HG02759 (cell line): ENCODE measurements at regions not wholly inside any gene's neighbourhood (a gene's known extent, or its start where the extent isn't known, plus 50 kb on each side); places are given as distances from the start of the nearest gene placed in this dataset.

Experiments used
- ATAC-seq: cut with Tn5 transposase; IDR thresholded peaks from one replicate; pipeline ENCODE4 v1.9.1; 2021; ENCODE audit warnings: mild to moderate bottlenecking, moderate library complexity; ENCODE audit not compliant: unreplicated experiment

DNA sequence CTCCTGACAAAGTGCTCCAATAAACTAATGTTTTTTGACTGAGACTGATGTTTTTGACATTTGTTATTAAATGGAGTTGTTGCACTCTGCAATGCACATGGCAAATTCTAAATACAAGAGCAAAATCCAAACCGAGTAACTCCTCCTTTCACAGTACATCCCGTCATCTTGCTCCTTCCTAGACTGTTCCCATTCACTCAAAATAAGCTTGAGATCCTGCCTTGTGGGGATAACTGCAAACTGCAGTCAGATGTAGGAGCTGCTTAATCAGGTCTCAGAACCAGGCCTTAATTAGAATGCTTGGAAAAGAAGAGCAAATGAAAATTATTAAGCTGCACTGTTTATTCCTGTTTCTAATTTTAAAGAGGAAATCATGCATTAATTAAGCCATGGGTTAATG lies 134.8 kb upstream of the SPRY2 start:
- no peak for ATAC-seq

DNA sequence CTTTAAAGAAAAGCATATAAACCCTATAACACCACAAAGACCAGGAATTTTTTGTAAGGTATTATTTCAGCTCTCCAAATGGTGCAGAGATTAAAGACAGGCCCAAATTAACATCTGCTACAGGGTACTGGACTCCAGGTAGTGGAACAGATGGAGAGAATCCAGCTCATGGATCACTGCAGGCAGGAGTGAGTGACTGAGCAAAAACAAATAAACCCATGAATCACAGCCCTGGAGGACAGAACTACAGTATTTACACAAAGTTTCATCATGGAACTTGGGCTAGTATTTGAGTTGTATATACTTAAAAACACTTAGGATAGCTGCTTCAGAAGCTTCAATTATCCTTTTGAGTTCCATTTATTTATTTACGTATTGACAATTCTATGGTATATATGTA lies 132.8 kb upstream of the SPRY2 start:
- no peak for ATAC-seq

DNA sequence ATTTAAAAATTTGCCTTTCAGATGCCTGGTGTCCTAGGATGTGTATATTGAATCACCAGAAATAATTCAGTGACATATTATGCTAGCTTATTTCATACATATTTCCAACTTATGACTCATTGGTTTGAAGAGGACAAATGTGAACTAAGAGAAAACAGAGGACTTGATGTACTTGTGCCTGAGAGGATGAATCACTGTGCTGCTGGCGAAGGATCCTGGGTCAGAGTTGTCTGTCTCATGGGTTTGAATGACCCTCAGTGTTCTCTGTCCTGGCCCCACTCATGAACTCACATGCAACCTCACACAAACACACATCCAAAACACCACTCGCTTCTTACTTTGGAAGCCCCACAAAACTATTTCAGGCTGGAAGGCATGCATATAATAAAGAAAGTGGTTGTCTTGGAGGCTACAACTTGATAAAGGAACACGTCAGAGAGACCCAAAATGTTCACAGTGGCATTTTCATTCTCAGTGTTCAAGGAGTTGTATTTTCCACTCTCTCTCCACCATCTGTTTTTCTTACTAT lies 129.0 kb upstream of the SPRY2 start:
- no peak for ATAC-seq

DNA sequence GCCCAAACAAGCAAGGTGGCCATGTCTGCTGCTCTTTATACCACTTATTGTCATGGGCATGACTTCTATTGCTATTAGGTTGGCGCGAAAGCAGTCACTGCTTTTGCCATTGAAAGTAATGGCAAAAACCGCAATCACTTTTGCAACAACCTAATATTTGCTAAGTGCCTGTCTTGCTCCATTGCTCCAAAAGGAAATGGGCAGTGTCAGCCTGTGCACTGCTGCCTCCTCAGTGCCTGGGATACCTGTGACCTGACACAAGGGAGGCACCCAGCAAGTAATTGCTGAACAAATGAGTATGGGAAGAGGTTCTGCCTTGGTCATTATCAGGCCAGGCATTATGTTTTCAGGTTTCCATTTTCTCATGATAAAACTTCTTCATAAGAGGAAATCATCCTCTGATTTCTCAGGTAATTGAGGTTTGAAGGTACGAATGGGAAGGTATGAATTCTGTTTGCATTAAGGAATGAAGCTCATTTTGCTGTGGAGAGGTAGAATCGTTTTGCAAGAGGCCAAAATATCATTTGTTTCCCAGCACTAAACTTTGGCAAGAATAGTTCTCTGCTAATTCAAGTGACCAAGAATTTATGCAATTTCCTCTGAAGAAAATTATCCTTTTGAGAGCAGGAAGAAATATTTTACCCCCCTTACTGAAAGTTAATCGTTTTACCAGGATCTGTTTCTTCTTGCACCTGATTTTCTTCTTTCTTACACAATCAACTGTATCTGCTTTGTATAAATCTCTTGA lies 128.4 kb upstream of the SPRY2 start:
- ATAC-seq, result no peak

DNA sequence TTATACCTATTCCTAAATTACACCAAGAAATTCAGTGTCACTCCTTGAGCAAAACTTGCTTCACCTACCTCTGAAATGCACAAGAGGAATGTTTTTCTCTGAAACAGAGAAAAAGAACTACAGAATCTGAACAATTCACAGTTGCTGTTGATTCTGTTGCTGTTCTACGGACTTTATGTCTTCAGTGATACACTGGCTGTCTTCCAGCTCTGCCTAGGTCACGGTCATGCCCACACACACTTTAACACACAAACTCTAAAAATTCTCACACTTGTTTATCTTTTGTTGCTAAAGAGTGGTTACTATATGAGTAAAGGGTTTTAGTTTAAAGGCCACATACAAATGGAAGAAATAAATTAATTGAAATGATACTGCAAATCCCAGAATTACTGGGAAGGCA lies 124.4 kb upstream of the SPRY2 start:
- ATAC-seq, result no peak

DNA sequence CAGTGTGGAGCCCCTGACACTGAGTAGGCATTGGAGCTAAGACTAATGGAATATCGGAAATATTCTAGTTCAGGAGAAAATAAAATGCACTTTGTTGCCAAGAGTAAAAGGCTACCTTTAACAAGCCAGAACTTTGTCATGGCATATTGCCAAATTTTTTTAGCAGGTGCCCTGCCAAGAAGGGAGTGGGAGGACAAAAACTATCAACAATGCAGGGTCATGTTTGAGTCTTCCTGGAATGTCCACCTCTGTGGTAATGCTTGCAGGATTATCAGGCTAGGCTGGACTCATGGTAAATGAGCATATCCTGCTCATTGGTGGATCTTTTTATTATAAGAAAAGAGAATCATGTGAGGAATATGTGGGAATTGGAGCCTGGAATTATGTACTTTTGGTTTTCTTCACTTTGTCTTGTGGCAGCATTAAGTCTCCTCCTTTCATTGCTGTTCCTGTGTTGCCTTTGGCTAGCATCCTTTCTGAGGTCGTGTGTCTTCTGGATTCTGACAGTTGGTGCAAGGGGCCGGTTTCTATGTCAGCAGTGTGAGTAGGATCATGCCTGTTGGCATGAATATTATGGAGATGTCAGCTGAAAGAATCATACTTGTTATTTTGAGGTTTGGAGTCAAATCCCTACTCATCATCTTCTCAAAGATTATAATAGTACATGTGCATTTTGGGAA lies 122.9 kb upstream of the SPRY2 start:
- ATAC-seq, result no peak

DNA sequence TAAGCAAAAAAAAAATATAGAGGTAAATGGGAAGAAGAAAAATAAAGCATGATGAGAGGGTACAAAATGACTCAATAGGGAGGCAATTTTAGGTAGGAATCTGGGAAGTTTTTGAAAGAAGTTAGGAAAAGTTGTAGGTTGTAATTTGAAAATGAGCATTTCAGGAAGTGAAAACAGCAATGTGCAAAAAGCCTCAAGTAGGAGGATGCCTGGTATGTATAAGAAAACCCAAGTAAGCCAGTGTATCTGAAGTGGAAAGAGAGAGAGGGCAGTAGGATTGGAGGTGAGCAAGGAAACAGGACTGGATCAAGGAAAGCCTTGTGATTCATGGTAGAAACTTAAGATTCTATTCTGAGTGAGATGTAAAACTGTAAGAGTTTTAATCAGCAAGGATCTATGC lies 121.6 kb upstream of the SPRY2 start:
- ATAC-seq, result no peak

DNA sequence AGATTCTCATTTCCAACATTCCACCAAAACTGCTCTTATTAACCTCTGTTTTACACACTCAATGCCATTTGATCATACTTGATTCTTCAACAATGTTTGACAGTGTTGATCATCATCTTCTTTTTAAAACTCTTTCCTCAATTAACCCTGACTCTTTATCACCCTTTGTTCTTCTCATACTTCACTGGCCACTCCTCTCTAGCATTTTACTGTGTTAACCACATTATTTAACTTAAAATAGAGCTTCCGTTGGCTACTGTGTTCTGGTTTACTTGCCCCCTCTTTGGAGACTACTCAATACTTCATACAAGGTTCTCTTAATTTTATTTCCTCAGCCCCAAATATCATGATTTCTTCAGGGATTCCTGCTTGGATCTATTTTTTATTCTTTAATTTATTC lies 121.1 kb upstream of the SPRY2 start:
- ATAC-seq, result no peak

DNA sequence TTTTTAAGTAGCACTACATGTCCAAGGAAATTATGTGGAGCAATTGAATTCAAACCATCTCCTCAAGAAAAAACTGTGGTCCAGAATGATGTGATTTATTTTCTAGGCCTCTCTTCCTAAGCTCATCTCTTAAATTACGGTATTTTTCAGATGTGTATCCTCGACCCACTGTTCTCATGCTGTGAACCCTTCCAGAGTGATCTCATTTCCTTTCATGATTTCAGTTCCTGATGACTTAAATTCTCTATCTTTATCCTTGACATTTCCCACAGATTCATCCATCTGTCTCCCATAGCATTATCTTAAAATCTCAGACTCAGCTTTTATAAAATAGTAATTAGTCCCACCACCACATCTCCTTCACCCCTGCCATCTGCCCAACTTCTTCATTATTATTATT lies 117.6 kb upstream of the SPRY2 start:
- no peak for ATAC-seq

DNA sequence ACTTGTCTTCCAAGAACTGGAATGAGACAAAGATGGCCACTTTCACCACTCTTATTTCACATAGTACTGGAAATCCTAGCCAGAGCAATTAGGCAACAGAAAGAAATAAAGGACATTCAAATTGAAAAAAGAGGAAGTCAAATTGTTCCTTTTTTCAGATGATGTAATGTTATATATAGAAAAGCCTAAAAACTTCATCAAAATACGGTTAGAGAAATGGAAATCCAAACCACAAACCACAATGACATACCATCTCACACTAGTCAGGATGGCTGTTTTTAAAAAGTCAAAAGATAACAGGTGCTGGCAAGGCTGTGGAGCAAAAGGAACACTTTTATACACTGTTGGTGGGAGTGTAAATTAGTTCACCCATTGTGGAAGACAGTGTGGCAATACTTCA lies 113.3 kb upstream of the SPRY2 start:
- ATAC-seq, result peak; percentile 70

DNA sequence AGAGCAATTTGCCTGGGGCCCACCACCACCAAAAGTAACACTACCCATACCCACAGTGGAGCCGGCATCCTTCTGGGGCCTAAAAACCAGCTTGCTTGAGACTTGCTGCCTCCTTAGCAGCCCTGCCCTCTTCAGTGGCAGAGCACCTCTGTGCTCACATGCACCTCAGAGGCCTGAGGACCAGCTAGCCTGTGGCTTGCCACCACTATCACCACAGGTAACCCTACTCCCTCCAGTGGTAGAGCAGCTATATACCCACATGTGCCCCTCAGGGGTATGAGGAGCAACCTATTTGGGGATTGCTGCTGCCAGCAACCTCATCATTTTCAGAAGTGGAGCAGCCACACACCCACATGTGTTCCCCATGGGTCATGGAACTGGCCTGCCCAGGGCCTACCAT lies 111.4 kb upstream of the SPRY2 start:
- no peak for ATAC-seq

DNA sequence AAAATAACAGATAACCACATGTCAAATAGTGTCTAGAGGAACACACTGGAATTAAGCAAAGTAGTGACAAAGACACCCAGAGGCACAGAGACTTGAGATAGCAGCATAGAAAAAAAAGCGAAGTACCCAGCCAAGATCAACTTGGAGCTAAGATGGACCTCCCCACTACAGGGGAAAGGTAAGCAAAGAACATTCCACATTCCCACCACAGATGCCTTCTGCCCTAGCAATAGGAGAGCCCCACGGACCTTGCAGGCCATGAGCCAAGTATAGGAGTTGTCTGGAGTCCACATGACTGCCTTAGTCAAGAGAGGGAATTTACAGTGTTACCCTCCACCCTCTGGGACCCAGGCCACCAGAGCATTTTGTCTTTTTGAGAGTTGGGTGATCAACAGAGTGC lies 110.7 kb upstream of the SPRY2 start:
- ATAC-seq, result no peak

DNA sequence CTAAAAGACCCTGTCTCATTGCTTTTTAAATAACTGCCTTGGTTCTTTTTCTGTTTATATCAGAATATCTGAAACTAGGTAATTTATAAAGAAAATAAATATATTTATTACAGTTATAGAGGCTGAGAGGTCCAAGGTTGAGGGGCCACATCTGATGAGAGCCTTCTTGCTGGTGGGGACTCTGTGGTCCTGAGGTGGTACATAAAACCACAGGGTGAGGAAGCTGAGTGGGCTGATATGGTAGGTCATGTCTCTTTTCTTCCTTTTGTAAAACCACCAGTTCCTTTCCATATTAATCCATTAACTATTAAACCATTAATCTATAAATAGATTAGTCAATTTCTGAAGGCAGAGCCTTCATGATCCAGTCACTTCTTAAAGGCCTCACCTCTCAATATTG lies 109.5 kb upstream of the SPRY2 start:
- ATAC-seq, result no peak

DNA sequence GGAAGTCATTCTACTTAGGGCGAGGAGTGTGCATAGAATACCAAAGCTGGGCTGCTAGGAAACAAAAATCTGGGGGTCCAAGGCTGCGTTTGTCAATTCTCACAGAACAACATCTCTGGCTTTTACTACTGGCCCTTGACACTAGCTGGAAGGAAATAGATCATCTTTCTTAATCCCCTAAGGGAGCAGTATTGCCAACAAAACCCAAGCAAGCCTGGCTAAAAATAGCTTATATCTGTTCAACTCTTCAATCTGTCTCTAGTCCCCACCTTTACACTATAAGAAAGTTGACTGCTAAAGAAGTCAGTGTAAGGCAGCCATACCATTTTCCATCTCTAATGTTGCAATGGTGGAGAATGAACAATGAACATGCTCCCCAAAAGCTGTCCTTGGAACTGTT lies 107.8 kb upstream of the SPRY2 start:
- ATAC-seq, result no peak

DNA sequence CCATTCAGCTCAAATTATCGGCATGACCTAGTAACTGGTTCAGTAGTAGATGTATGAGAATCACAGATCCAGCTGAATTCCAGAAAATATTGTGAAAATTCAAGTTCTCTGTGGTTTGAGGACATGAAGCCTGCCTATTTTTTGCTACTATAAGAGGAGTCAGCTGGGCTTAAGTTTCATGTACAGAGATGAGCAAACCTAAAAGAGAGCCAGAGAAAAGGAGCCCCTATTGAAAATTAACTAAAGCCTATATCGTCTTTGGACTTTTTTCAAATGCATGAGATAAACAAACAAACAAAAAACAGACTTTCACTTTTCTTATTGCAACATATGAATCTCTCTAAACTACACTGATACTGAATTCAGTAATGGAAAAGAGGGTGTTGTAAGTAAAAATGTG lies 106.8 kb upstream of the SPRY2 start:
- ATAC-seq, result no peak

DNA sequence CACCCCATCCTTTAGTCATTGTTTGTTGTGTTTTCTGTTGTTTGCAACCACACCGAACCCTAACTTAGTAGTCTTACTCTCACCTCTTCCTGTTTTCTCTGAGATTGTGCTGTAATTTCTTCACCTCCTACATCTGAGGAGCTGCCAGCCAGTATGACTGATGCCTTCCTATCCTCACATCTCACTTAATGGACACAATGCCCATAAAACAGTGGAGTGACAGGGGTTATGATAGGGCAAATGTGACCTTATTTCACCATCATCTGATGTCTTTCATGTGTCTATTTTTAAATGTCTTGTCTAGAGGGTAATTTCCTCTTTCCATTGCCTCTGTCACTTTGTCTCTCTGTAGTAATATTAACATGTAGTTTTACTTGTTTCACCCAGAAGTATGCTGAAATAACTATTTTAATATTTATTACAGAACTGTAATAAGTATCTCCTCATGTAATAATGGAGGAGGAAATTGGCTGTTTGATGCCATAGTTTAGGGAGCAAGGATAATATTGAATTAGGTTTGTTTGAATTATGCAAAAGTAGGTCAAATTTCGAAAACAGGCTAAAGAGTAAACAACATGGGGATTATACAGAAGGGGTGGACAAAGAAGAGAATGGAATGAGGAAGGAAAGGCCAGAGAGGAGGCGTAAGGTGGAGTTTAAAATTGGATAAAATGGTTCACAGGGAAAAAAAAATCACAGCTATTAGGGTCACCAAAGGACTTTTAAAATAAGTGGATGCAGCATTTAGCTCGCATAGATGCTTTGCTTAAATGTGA lies 103.5 kb upstream of the SPRY2 start:
- no peak for ATAC-seq

DNA sequence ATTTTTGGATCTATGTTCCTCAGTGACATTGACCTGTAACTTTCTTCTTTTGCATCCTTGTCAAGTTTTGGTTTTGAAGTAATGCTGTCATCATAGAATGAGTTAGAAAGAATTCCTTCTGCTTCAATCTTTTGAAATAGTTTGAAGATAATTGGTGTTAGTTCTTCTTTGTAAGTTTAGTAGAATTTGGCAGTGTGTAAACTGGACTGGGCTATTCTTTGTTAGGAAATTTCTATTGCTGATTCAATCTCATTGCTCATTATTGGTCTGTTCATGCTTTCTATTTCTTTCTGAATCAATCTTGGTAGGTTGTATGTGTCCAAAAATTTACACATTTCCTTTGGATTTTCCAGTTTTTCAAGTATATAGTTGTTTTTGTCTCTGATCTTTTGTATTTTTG lies 101.7 kb upstream of the SPRY2 start:
- ATAC-seq, result no peak

DNA sequence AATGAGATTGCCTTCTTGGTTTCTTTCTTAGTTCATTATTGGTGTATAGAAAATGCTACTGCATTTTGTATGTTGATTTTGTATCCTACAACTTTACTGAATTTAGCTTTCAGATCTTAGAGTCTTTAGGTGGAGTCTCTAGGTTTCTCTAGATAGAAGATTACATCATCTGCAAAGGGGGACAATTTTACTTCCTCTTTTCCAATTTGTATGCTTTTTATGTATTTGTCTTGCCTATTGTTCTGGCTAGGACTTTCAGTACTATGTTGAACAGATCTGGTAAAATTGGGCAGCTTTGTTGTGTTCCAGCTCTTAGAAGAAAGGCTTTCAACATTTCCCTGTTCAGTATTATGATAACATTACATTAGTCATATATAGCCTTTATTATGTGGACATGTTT lies 101.0 kb upstream of the SPRY2 start:
- ATAC-seq, result peak; percentile 68

DNA sequence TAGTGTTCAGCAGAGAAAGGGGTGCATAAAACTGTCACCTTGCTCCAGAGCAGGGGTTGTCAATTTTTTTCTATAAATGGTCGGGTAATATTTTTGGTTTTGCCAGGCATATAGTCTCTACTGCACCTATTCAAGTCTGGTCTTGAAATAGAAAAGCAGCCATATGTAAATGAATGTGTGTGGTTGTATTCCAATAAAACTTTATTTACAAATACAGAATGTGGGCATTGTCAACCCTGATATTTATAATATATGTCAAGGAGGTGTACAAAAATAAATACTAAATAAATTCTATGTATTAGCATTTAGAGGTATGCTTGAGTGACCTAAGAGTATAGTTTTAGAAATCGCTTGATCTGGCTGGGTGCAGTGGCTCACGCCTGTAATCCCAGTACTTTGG lies 97.6 kb upstream of the SPRY2 start:
- ATAC-seq, result no peak

DNA sequence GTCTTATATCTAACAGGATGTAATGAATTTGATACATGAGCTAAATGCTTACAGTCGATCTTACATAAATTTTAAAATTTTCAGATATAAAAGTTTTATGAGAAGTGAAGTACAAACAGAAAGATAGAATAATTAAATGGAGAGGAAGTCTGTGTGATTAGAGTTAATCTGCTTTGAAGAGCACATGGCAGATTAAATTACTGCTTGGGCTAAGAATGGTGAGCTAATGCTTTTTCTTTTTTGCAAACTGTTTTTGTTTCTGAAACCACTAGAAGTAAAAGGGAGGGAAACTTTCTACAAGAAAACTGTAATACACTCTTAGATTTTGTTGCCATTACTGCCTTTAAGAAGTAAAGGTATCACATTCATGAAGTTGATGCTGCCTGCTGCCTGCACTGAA lies 96.3 kb upstream of the SPRY2 start:
- no peak for ATAC-seq

DNA sequence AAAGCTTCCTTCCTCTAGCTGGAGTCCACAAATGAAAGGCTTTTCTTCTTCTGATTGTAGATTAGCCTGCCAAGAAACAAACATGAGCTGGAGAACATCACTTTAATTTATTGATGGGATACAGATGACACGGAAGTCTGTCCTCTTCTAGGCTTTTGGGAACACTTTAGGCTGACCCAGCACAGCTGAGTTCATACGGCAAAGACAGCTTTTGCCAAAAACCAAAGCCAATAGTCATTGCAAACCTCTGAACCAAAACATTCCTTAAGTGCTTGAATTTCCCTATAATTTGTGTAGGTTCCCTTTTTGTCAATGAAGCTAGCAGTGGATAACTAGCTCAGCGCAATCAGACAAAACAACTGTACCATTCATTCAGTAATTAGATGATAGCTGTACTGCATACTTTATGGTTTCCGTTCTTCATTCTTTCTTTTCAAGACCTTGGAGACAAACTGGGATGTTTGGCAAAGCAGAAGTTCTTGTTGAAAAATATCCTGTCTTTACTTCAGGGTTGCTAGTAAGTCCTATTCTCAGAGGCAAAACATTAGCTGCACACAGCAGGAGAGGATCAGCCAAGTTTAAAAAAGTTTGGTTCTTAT lies 95.7 kb upstream of the SPRY2 start:
- ATAC-seq, result no peak
